SHP77 treated with DMSO at 0.1 percent for 48 hours (cell line): ENCODE measurements at regions not wholly inside any gene's neighbourhood (a gene's known extent, or its start where the extent isn't known, plus 50 kb on each side); places are given as distances from the start of the nearest gene placed in this dataset.
A peak's percentile ranks its signal among the peaks of the same experiment; 100 is the strongest.
"Not testable (repeated sequence)": the region's sequence is repeated elsewhere in the genome, so short reads cannot be mapped to it uniquely, and the experiment has no call there.

Experiments
- DNase-seq: peaks from one replicate; lab custom pipeline; 2025; lab: John Stamatoyannopoulos, UW

GRCh38 chr7:112678626-112679025 lies 111.6 kb downstream of the TMEM168 start:
- no peak for DNase-seq

- DNase-seq = not testable (repeated sequence)
Measured at GRCh38 chr7:112689466-112690177, 100.6 kb downstream of the TMEM168 start.

- peak; percentile 54 for DNase-seq
Measured at GRCh38 chr7:112692333-112692732, 97.9 kb downstream of the TMEM168 start.

GRCh38 chr7:112697211-112697610 lies 93.0 kb downstream of the TMEM168 start:
- DNase-seq = not testable (repeated sequence)

- DNase-seq = no peak
Measured at GRCh38 chr7:112699725-112700513, 90.3 kb downstream of the TMEM168 start.

GRCh38 chr7:112701456-112701855 lies 88.7 kb downstream of the TMEM168 start:
- no peak for DNase-seq

- DNase-seq = no peak
Measured at GRCh38 chr7:112707655-112708054, 82.5 kb downstream of the TMEM168 start.

- DNase-seq = no peak
Measured at GRCh38 chr7:112708236-112708635, 82.0 kb downstream of the TMEM168 start.
